Ovary (tissue), 3 donors: ENCODE measurements at regions not wholly inside any gene's neighbourhood (a gene's known extent, or its start where the extent isn't known, plus 50 kb on each side); places are given as distances from the start of the nearest gene placed in this dataset.

Experiments
- EP300 ChIP-seq: sonication (generic); formaldehyde crosslinking; IDR thresholded peaks from one replicate; pipeline ENCODE4 v1.6.1; 2017; ENCODE audit warnings: antibody characterized with exemption
- POLR2A ChIP-seq: fragments of 450-650 bp; IDR thresholded peaks from one replicate; pipeline ENCODE4 v1.6.1; 2017; ENCODE audit warnings: antibody characterized with exemption, mild to moderate bottlenecking, moderate library complexity
- TF ChIP-seq, protein P1 (sequence below), 3 donors: fragments of 450-650 bp in 2 of 3; fragments of 200-600 bp in 1 of 3; IDR thresholded peaks; one replicate each; pipeline versions ENCODE4 v1.5.1 to v1.8.0; 2016 to 2022; ENCODE audit warnings: antibody characterized with exemption in 3 of 3, mild to moderate bottlenecking in 1 of 3
- donor health status: DM: no; HTN: no; CAD: no.

DNA sequence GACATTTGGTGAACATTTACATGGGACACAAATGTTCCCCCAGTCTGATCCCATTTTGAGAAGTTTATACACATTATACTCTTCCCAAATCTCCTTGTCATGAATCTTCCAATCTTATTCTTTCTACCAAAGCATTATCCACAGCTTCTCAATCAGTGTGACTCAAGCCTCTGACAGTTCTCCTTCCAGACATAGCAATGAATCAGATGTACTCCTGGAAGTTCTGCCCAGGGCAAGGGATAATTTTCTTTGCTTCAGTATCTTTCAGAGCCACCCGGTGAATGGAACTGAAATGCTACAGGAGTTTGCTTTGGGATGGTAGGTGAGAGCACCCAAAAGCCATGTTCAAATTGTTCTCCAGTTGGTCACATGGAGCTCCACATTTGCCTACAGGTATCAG, 145.5 kb downstream of the ANXA5 start:
- TF ChIP-seq EP300 (no peak), POLR2A (no peak)
- TF ChIP-seq, protein P1, sequence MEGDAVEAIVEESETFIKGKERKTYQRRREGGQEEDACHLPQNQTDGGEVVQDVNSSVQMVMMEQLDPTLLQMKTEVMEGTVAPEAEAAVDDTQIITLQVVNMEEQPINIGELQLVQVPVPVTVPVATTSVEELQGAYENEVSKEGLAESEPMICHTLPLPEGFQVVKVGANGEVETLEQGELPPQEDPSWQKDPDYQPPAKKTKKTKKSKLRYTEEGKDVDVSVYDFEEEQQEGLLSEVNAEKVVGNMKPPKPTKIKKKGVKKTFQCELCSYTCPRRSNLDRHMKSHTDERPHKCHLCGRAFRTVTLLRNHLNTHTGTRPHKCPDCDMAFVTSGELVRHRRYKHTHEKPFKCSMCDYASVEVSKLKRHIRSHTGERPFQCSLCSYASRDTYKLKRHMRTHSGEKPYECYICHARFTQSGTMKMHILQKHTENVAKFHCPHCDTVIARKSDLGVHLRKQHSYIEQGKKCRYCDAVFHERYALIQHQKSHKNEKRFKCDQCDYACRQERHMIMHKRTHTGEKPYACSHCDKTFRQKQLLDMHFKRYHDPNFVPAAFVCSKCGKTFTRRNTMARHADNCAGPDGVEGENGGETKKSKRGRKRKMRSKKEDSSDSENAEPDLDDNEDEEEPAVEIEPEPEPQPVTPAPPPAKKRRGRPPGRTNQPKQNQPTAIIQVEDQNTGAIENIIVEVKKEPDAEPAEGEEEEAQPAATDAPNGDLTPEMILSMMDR (IDR thresholded peaks at IDR 0.05) = no peak
